Breast epithelium (tissue), 3 donors: ENCODE measurements at regions not wholly inside any gene's neighbourhood (a gene's known extent, or its start where the extent isn't known, plus 50 kb on each side); places are given as distances from the start of the nearest gene placed in this dataset.

ENCODE experiments used
- CTCF ChIP-seq, 3 donors: fragments of 450-650 bp; IDR thresholded peaks; one replicate each; pipeline ENCODE4 v1.5.1; 2016 to 2017; ENCODE audit warnings: antibody characterized with exemption in 3 of 3, mild to moderate bottlenecking in 3 of 3, moderate library complexity in 3 of 3
- POLR2A ChIP-seq: fragments of 450-650 bp; IDR thresholded peaks from one replicate; pipeline ENCODE4 v1.6.1; 2016; ENCODE audit warnings: antibody characterized with exemption, mild to moderate bottlenecking, moderate library complexity
- POLR2AphosphoS5 ChIP-seq, 3 donors: sonication (generic); formaldehyde crosslinking; IDR thresholded peaks; one replicate each; pipeline ENCODE4 v1.6.1; 2017; ENCODE audit warnings: antibody characterized with exemption in 3 of 3

- TF ChIP-seq CTCF (IDR thresholded peaks at IDR 0.05) (no peak), POLR2AphosphoS5 (IDR thresholded peaks at IDR 0.05) (no peak), POLR2A (no peak)
These were observed 613.6 kb downstream of the UTRN start for GRCh38 chr6:144898741-144899140.
